CD4-positive, alpha-beta T cell treated with Interleukin-21 for 1 hour (primary cell): ENCODE measurements at regions not wholly inside any gene's neighbourhood (a gene's known extent, or its start where the extent isn't known, plus 50 kb on each side); places are given as distances from the start of the nearest gene placed in this dataset.
"Not testable (repeated sequence)": the region's sequence is repeated elsewhere in the genome, so short reads cannot be mapped to it uniquely, and the experiment has no call there.

Source experiments
- DNase-seq: peaks from one replicate; pipeline ENCODE4 v3.0.0-alpha.2; 2020

GRCh38 chr2:71935262-71935848 lies 212.3 kb downstream of the CYP26B1 start:
- DNase-seq, result no peak

GRCh38 chr2:71934595-71935261 lies 212.9 kb downstream of the CYP26B1 start:
- DNase-seq, result no peak

GRCh38 chr2:71934320-71934593 lies 213.4 kb downstream of the CYP26B1 start:
- no peak for DNase-seq

GRCh38 chr2:71933467-71934319 lies 214.0 kb downstream of the CYP26B1 start:
- no peak for DNase-seq

GRCh38 chr2:71932780-71933466 lies 214.7 kb downstream of the CYP26B1 start:
- no peak for DNase-seq

- DNase-seq, result no peak
Observed at GRCh38 chr2:71932037-71932779, 215.5 kb downstream of the CYP26B1 start.

- DNase-seq, result no peak
Observed at GRCh38 chr2:71930049-71930681, 217.5 kb downstream of the CYP26B1 start.

- DNase-seq, result no peak
Observed at GRCh38 chr2:71929482-71929772, 218.2 kb downstream of the CYP26B1 start.

GRCh38 chr2:71928734-71929481 lies 218.8 kb downstream of the CYP26B1 start:
- no peak for DNase-seq

GRCh38 chr2:71927757-71928715 lies 219.6 kb downstream of the CYP26B1 start:
- DNase-seq, result no peak

- no peak for DNase-seq
Observed at GRCh38 chr2:71926876-71927756, 220.5 kb downstream of the CYP26B1 start.

- no peak for DNase-seq
Observed at GRCh38 chr2:71926089-71926447, 221.6 kb downstream of the CYP26B1 start.

- no peak for DNase-seq
Observed at GRCh38 chr2:71925268-71926088, 222.2 kb downstream of the CYP26B1 start.

- peak; percentile 50 for DNase-seq
Observed at GRCh38 chr2:71923887-71924533, 223.7 kb downstream of the CYP26B1 start.

GRCh38 chr2:71923143-71923525 lies 224.5 kb downstream of the CYP26B1 start:
- DNase-seq, result no peak

GRCh38 chr2:71922499-71923142 lies 225.0 kb downstream of the CYP26B1 start:
- no peak for DNase-seq

- DNase-seq, result no peak
Observed at GRCh38 chr2:71922091-71922490, 225.6 kb downstream of the CYP26B1 start.

- not testable (repeated sequence) for DNase-seq
Observed at GRCh38 chr2:71920819-71921218, 226.8 kb downstream of the CYP26B1 start.
